IPS-15b (cell line): ENCODE measurements at regions not wholly inside any gene's neighbourhood (a gene's known extent, or its start where the extent isn't known, plus 50 kb on each side); places are given as distances from the start of the nearest gene placed in this dataset.

Source experiments
- H3K27me3 ChIP-seq: one replicate; pipeline ENCODE4 v1.6.1; 2013; ENCODE audit warnings: low read length; ENCODE audit not compliant: control insufficient read depth, insufficient read depth
- H3K36me3 ChIP-seq: one replicate; pipeline ENCODE4 v1.6.1; 2013; ENCODE audit warnings: low read length; ENCODE audit not compliant: control insufficient read depth, insufficient read depth
- H3K4me1 ChIP-seq: one replicate; pipeline ENCODE4 v1.6.1; 2013; ENCODE audit warnings: mild to moderate bottlenecking, low read length; ENCODE audit not compliant: control insufficient read depth, insufficient read depth
- H3K4me3 ChIP-seq: one replicate; pipeline ENCODE4 v1.5.1; 2013; ENCODE audit warnings: low read depth, low read length
- H3K9ac ChIP-seq: one replicate; pipeline ENCODE4 v1.6.1; 2013; ENCODE audit warnings: low read depth, mild to moderate bottlenecking, low read length
- H3K9me3 ChIP-seq: one replicate; pipeline ENCODE4 v1.6.1; 2013; ENCODE audit warnings: mild to moderate bottlenecking, low read length; ENCODE audit not compliant: control insufficient read depth, insufficient read depth

- Histone ChIP-seq H3K36me3 (no peaks in the 10 kb centered on the region), H3K4me1 (no peaks in the 10 kb centered on the region), H3K4me3 (no peak overlapping the region), H3K9me3 (no peaks in the 10 kb centered on the region), H3K9ac (no peak overlapping the region), H3K27me3 (no peaks in the 10 kb centered on the region)
Measured at GRCh38 chr1:38616846-38617245, 242.7 kb downstream of the RRAGC start.

- Histone ChIP-seq H3K27me3 (no peaks in the 10 kb centered on the region), H3K9ac (no peak overlapping the region), H3K36me3 (no peaks in the 10 kb centered on the region), H3K4me3 (no peak overlapping the region), H3K4me1 (no peaks in the 10 kb centered on the region), H3K9me3 (no peaks in the 10 kb centered on the region)
Measured at GRCh38 chr1:38615680-38616079, 243.9 kb downstream of the RRAGC start.

- Histone ChIP-seq H3K4me3 (no peak overlapping the region), H3K27me3 (no peaks in the 10 kb centered on the region), H3K9me3 (no peaks in the 10 kb centered on the region), H3K36me3 (no peaks in the 10 kb centered on the region), H3K4me1 (no peaks in the 10 kb centered on the region), H3K9ac (no peak overlapping the region)
Measured at GRCh38 chr1:38614861-38615260, 244.7 kb downstream of the RRAGC start.

- no peaks in the 10 kb centered on the region for H3K9me3 ChIP-seq
- no peak overlapping the region for H3K9ac ChIP-seq
- no peaks in the 10 kb centered on the region for H3K36me3 ChIP-seq
- H3K27me3 ChIP-seq = peaks cover 3% of the 10 kb centered on the region
- no peaks in the 10 kb centered on the region for H3K4me1 ChIP-seq
- no peak overlapping the region for H3K4me3 ChIP-seq
Measured at GRCh38 chr1:38613996-38614395, 245.6 kb downstream of the RRAGC start.

GRCh38 chr1:38612951-38613350 lies 246.6 kb downstream of the RRAGC start:
- Histone ChIP-seq H3K27me3 (peaks cover 7% of the 10 kb centered on the region), H3K9ac (no peak overlapping the region), H3K9me3 (no peaks in the 10 kb centered on the region), H3K4me3 (no peak overlapping the region), H3K4me1 (peaks cover 3% of the 10 kb centered on the region), H3K36me3 (no peaks in the 10 kb centered on the region)

- Histone ChIP-seq H3K4me3 (no peak overlapping the region), H3K27me3 (peaks cover 17% of the 10 kb centered on the region), H3K9me3 (no peaks in the 10 kb centered on the region), H3K9ac (no peak overlapping the region), H3K36me3 (no peaks in the 10 kb centered on the region), H3K4me1 (peaks cover 3% of the 10 kb centered on the region)
Measured at GRCh38 chr1:38611664-38612211, 247.8 kb downstream of the RRAGC start.

GRCh38 chr1:38609166-38610025 lies 250.2 kb downstream of the RRAGC start:
- no peak overlapping the region for H3K4me3 ChIP-seq
- no peaks in the 10 kb centered on the region for H3K9me3 ChIP-seq
- H3K36me3 ChIP-seq = no peaks in the 10 kb centered on the region
- H3K4me1 ChIP-seq = peaks cover 3% of the 10 kb centered on the region
- H3K27me3 ChIP-seq = peaks cover 30% of the 10 kb centered on the region
- no peak overlapping the region for H3K9ac ChIP-seq

- H3K9me3 ChIP-seq = no peaks in the 10 kb centered on the region
- no peak overlapping the region for H3K4me3 ChIP-seq
- no peak overlapping the region for H3K9ac ChIP-seq
- peaks cover 3% of the 10 kb centered on the region for H3K4me1 ChIP-seq
- H3K36me3 ChIP-seq = no peaks in the 10 kb centered on the region
- H3K27me3 ChIP-seq = peaks cover 37% of the 10 kb centered on the region
Measured at GRCh38 chr1:38608202-38608864, 251.2 kb downstream of the RRAGC start.

- H3K36me3 ChIP-seq = no peaks in the 10 kb centered on the region
- H3K4me3 ChIP-seq = no peak overlapping the region
- H3K9ac ChIP-seq = no peak overlapping the region
- H3K27me3 ChIP-seq = peaks cover 44% of the 10 kb centered on the region
- H3K4me1 ChIP-seq = peaks cover 3% of the 10 kb centered on the region
- no peaks in the 10 kb centered on the region for H3K9me3 ChIP-seq
Measured at GRCh38 chr1:38607526-38607925, 252.0 kb downstream of the RRAGC start.

GRCh38 chr1:38605063-38605462 lies 254.5 kb downstream of the RRAGC start:
- no peaks in the 10 kb centered on the region for H3K9me3 ChIP-seq
- no peak overlapping the region for H3K9ac ChIP-seq
- peaks cover 5% of the 10 kb centered on the region for H3K4me1 ChIP-seq
- H3K36me3 ChIP-seq = no peaks in the 10 kb centered on the region
- H3K4me3 ChIP-seq = no peak overlapping the region
- H3K27me3 ChIP-seq = peaks cover 56% of the 10 kb centered on the region

- Histone ChIP-seq H3K9me3 (no peaks in the 10 kb centered on the region), H3K36me3 (no peaks in the 10 kb centered on the region), H3K4me1 (peaks cover 9% of the 10 kb centered on the region), H3K4me3 (no peak overlapping the region), H3K9ac (no peak overlapping the region), H3K27me3 (peaks cover 65% of the 10 kb centered on the region)
Measured at GRCh38 chr1:38603907-38604306, 255.7 kb downstream of the RRAGC start.

GRCh38 chr1:38600905-38601304 lies 258.7 kb downstream of the RRAGC start:
- Histone ChIP-seq H3K9me3 (no peaks in the 10 kb centered on the region), H3K4me1 (peaks cover 7% of the 10 kb centered on the region), H3K4me3 (no peak overlapping the region)

More at GRCh38 chr1:38600905-38601304, 258.7 kb downstream of the RRAGC start:
- Histone ChIP-seq H3K36me3 (no peaks in the 10 kb centered on the region), H3K9ac (no peak overlapping the region), H3K27me3 (peaks cover 59% of the 10 kb centered on the region)
